HG03025 (cell line): ENCODE measurements at regions not wholly inside any gene's neighbourhood (a gene's known extent, or its start where the extent isn't known, plus 50 kb on each side); places are given as distances from the start of the nearest gene placed in this dataset.
"Not testable (repeated sequence)": the region's sequence is repeated elsewhere in the genome, so short reads cannot be mapped to it uniquely, and the experiment has no call there.

Experiments
- ATAC-seq: cut with Tn5 transposase; IDR thresholded peaks from one replicate; pipeline ENCODE4 v1.9.1; 2021; ENCODE audit warnings: mild to moderate bottlenecking, moderate library complexity; ENCODE audit not compliant: unreplicated experiment, low FRiP score

GRCh38 chr13:83024955-83025594, 857.2 kb downstream of the SLITRK1 start:
- ATAC-seq: no peak

DNA sequence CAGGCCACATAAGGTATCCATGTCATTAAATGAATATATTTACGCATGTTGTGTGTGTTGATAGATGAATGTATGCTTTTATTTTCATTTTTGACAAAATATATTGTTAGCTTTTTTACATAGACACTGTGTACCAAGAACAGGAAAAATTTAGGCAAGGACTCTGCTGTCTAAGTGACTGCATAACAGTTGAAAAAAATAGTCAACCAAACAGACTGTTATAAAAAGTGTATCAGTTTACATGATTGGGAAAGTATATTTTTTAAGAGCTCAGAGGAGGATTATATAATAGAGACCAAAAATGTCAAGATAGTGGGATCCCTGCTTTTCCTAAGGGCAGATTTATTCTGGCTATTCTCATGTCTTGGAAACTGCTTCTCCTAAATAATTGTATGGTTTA, 858.0 kb downstream of the SLITRK1 start:
- no peak for ATAC-seq

- no peak for ATAC-seq
Observed at GRCh38 chr13:83019986-83020385, 862.3 kb downstream of the SLITRK1 start.

- no peak for ATAC-seq
Observed at GRCh38 chr13:83009987-83010386, 872.3 kb downstream of the SLITRK1 start.

DNA sequence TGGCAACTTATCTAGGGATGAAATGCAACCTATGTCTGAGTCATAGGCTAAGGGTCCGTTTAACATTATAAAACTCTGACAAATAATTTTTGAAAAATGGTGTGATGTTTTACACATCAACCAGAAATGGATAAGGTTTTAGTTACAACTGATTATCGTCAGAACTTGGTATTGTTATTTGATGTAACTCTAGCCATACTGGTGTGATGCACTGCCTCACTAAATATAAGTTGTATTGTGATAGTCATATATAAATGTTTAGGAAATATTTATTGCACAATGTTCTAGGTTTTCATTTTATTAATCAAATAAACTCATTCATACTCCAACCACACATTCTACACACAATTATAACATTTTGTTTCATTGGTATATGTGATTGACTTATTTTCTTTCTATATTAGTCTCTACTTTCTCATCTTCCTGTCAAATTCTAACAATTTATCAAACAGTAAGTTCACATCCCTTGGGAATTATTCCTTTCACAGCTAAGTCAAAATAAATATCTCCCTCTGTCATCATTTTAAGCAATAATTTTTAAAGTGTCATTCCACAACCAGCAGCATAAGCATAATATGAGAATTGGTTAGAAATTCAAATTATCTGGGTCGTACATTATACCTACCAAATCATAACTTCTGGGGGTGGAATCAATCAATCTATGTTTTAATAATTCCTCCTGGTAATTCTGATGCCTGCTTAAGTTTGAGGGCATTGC, 873.9 kb downstream of the SLITRK1 start:
- ATAC-seq: no peak

DNA sequence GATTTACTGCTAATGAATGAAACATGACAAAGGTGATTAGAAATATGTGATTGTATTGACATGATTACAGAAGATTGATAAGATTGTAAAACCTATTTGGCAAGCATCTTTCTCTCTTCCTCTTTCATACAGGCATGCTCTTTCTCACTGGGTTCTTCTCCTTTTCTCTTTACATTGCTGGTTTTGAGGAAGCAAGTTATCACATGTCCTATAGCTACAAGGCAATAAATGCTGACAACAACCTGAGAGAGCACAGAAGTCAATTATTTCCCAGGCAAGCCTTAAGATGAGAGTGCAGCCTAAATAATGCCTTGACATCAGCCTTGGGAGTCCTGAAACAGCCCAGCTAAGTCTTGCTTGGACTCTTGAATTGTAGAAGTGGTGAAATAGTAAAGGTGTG, 875.0 kb downstream of the SLITRK1 start:
- no peak for ATAC-seq

DNA sequence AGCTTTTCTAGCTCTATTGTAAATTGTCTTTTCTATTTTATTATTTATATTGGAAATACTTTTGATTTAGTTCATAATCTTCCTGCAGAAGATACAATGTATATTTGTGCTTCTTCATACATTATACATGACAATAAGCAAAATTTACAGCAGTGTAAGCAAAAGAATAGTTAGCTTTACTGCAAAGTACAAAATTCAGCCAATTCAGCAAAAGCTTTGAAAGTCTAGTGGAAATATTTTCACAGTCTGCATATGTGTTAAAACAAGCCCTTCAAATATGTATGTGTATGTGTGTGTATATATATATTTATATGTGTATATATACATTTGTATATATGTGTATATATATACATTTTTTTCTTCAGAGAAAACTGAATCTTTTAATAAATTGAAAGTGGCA, 879.1 kb downstream of the SLITRK1 start:
- no peak for ATAC-seq

GRCh38 chr13:82993417-82993816, 888.9 kb downstream of the SLITRK1 start:
- ATAC-seq: no peak

DNA sequence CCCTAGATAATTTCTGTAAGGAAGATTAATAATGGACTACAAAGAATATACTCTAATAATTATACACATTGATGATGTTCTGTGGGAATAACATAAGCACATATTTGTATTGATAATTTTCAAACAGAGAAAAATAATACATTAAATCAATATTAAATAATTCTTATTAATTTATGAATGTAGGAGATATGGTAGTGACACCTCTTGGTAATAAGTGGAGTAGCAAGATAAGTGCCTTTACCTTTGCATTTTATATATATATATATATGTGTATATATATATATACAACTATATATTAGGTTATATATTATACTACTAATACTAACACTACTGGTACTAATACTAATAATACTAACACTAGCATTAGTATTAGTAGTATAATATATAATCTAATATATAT, 905.8 kb downstream of the SLITRK1 start:
- ATAC-seq: no peak

- ATAC-seq: no peak
Observed at GRCh38 chr13:82963226-82964099, 918.8 kb downstream of the SLITRK1 start.

- no peak for ATAC-seq
Observed at GRCh38 chr13:82962397-82962796, 919.9 kb downstream of the SLITRK1 start.

DNA sequence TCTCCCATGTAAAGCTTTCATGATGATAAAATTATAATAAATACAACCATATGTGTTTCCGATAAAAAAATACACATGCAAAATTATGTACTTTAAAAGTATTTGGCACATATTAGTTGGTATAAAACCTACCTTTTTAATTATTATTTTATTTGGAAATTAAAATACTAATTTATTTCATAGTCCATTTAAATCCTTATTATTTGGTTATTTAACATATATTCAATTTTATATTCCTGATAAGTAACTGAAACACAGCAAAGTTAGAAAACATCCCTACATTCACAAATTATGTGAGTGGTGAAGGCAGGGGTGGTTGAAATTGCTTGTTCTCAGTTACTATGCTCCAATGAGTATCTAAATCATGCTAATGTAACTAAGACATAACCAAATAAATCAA, 920.5 kb downstream of the SLITRK1 start:
- no peak for ATAC-seq

- ATAC-seq: not testable (repeated sequence)
Observed at GRCh38 chr13:82952336-82952735, 929.9 kb downstream of the SLITRK1 start.

DNA sequence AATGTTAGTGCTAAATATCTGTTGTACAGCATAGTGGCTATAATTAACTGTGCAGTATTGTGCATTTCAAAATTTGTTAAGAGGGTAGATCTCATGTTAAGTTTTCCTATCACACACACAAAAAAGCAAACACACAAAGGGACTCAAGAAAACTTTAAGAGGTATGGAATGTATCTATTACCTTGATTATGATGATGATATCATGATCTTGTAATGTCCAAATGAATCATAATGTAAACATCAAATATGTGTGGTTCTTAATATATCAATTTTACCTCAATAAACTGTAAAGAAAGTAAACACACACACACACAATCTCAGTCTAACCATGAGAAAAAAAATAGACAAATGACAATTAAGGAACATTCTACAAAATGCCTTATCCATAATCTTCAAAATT, 934.6 kb downstream of the SLITRK1 start:
- ATAC-seq: no peak

GRCh38 chr13:82947191-82947621, 935.1 kb downstream of the SLITRK1 start:
- ATAC-seq: no peak

DNA sequence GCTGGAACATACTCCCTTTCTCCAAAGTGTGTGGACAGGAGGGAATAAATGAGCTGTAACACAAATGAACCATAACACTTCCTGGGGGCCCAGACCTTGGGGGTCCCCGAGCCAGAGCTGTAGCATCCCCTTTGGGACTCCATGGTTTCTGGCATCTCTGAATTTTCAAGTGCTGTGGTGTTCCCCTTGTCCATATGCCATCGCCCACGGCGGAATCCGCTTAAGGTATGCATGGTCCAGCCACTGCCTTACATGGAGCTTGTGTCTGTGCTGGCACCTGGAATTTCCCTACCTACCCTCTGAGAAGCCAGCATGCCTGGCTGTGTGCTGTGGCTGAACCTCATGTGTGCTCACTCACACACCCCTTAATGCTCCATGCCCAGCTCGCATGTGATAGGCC, 943.6 kb downstream of the SLITRK1 start:
- ATAC-seq: no peak

- no peak for ATAC-seq
Observed at GRCh38 chr13:82934000-82934399, 948.3 kb downstream of the SLITRK1 start.

GRCh38 chr13:82925114-82925513, 957.2 kb downstream of the SLITRK1 start:
- no peak for ATAC-seq

DNA sequence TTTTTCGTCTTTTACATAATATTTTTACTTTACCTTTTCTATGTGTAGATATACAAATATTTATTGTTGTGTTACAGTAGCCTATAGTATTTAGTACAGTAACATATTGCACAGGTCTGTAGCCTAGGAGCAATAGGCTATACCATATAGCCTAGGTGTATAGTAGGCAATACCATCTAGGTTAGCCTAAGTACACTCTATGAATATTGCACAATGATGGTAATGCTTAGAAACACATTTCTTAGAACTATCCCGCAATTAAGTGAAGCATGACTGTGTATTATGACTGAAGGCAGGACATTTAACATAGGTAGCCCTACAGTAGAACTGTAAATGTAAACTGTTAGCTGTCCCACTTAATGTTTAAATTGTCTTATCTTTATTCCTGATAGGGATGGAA, 964.3 kb downstream of the SLITRK1 start:
- ATAC-seq: no peak

GRCh38 chr13:82912564-82912963, 969.7 kb downstream of the SLITRK1 start:
- no peak for ATAC-seq

DNA sequence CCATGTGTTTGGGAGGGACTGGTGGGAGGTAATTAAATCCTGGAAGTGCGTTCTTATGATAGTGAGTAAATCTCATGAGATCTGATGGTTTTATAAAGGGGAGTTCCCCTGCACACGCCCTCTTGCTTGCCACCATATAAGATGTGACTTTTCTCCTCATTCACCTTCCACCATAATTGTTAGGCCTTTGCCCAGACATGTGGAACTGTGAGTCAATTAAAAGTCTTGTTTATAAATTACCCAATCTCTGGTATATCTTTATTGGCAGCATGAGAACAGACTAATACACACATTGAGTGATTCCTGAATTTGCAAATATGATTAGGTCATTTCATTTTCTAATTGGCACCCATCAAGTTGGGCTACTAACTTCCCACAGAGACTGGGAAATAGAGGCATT, 977.2 kb downstream of the SLITRK1 start:
- ATAC-seq: no peak
